DOHH2 (cell line): ENCODE measurements at regions not wholly inside any gene's neighbourhood (a gene's known extent, or its start where the extent isn't known, plus 50 kb on each side); places are given as distances from the start of the nearest gene placed in this dataset.

Source experiments
- EZH2phosphoT487 ChIP-seq: fragments of 200-600 bp; sonication (generic); IDR thresholded peaks from 2 replicates; pipeline ENCODE4 v1.6.1; 2017; ENCODE audit warnings: borderline replicate concordance, mild to moderate bottlenecking, antibody characterized with exemption, low read length, moderate library complexity, mixed read lengths
- TF ChIP-seq, protein P1 (sequence below): fragments of 200-600 bp; sonication (generic); IDR thresholded peaks from one replicate; pipeline ENCODE4 v1.5.1; 2014; ENCODE audit warnings: antibody characterized with exemption, mild to moderate bottlenecking, low read depth, low read length; ENCODE audit not compliant: poor library complexity, severe bottlenecking

DNA sequence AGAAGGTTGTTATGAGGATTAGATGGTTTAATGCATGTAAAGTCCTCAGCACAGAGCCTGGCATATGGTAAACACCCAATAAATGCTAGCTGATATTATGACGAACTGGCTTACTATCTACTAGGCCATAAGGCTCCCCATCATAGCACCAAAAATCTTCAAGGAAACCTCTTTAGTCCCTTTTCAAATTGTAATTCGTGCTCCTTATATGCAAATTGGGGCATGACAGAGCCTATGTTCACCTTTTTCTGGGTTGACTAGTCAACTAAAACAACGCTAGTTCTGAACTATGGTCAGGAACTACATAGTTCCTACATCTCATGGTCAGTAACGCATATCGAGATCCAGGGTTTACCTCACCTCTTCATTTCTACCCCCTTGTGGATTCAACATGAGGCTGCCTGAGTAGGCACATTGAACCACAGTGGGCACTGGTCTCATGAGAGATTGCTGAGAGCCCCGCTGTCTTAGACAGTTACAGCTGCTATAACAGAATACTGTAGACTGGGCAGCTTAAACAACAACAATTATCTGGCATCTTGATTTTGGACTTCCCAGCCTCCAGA is 97.2 kb upstream of the TNFAIP3 start:
- TF ChIP-seq, protein P1, sequence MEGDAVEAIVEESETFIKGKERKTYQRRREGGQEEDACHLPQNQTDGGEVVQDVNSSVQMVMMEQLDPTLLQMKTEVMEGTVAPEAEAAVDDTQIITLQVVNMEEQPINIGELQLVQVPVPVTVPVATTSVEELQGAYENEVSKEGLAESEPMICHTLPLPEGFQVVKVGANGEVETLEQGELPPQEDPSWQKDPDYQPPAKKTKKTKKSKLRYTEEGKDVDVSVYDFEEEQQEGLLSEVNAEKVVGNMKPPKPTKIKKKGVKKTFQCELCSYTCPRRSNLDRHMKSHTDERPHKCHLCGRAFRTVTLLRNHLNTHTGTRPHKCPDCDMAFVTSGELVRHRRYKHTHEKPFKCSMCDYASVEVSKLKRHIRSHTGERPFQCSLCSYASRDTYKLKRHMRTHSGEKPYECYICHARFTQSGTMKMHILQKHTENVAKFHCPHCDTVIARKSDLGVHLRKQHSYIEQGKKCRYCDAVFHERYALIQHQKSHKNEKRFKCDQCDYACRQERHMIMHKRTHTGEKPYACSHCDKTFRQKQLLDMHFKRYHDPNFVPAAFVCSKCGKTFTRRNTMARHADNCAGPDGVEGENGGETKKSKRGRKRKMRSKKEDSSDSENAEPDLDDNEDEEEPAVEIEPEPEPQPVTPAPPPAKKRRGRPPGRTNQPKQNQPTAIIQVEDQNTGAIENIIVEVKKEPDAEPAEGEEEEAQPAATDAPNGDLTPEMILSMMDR = no peak
- TF ChIP-seq EZH2phosphoT487 = no peak
